NOMO-1 treated with DMSO at 0.1 percent for 48 hours (cell line): ENCODE measurements at regions not wholly inside any gene's neighbourhood (a gene's known extent, or its start where the extent isn't known, plus 50 kb on each side); places are given as distances from the start of the nearest gene placed in this dataset.

Experiments
- DNase-seq: peaks from one replicate; lab custom pipeline; 2025; ENCODE audit not compliant: unreplicated experiment; lab: John Stamatoyannopoulos, UW

DNA sequence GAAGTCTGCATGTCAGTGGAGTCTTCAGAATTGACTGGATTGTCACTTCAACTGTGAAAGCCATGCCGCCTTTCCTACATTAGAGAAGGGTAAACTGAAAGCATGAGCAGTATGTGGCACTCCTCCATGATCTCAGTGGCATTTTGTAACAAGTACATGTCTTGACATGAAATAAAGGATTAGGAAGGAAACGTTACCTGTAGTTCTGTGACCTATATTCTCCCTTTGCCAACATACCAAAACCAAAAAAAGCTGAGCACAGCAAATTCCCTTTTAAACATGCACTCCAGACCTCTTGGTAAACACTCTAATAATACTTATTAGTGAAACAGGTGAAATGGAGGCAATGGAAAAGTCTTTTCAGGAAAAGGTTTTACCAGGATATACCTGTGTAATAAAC is 344.2 kb downstream of the GRIA2 start:
- no peak for DNase-seq

DNA sequence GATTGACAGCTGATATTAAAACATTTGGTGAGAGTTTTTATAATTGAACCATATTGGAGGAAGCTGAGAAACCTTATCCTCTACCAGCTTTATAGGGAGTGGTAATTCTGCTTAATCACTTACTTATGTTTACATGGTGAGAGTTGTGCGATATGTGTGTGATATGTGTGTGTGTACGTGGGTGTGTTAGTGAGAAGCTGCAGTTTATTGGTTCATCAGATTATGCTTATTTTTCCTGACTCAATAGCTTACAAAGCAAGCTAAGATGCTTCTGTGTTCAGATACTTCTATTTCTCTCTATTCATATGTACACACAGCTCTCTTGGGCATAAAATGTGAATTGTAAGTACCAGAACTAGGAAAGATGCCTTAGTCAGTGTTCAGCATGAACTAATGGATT is 343.7 kb downstream of the GRIA2 start:
- no peak for DNase-seq

DNA sequence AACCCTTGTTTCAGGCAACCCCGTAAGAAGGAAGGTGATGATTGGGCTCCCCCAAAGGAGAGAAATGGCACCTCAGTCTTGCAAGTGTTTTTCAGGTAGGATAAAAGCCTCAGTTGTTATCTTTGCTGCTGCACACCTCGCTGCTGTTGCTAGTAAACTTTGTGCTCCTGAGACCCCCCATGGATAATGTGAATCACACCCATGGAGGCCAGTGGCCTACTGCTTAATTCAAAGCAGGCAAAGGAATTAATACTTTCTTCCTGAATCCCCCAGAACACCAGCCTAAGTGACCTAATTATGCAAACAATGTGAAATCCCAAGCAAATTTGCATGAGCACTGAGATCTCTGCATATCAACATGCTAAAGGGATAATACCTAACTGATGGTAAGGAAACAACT is 337.5 kb downstream of the GRIA2 start:
- no peak for DNase-seq

DNA sequence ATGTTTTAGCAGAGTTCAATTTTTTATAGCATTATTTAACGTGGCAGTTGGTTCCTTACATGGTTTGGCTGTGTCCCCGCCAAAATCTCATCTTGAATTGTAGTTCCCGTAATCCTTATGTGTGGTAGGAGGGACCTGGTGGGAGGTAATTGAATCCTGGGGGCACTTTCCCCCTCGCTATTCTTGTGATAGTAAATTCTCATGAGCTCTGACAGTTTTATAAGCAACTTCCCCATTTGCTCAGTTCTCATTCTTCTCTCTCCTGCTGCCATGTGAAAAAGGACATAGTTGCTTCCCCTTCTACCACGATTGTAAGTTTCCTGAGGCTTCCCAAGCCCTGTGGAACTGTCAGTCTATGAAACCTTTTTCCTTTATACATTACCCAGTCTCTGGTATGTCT is 329.5 kb downstream of the GRIA2 start:
- DNase-seq = no peak

DNA sequence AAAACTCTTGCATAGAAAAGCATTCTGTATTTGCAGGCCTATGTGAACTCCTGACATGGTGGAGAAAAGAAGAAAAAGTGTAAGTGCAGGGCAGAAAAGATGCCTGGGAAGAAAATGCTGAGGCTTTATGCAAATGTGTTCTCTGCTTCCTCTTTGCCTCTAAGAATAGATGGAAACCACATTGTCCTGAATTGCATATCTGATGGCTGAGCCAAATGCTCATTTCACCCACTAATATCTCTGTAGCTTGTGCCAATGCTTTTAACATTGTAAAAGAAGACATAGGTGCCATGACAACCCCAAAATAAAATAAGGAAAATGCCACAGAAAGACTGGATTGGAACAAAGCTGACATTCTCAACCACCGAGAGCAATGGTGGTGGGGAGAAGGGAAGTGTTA is 307.4 kb downstream of the GRIA2 start:
- DNase-seq = no peak

DNA sequence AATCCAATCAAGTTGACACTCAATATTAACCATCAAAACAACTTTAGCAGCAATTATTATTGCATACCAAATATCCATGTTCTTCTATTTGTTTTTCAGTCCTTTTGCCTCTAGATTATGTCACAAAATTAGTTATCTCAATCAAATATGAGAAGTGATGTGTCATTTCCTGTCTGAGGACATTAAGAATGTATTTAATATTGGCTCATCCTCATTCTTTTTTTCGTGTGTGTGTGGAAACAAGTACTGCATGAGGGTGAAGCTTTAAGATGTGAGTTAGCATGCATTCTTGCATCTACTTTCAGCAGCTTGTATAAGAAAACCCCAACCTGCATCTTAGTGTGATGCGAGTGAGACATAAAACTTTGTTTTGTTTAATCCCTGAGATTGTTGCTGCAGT is 301.4 kb downstream of the GRIA2 start:
- no peak for DNase-seq

DNA sequence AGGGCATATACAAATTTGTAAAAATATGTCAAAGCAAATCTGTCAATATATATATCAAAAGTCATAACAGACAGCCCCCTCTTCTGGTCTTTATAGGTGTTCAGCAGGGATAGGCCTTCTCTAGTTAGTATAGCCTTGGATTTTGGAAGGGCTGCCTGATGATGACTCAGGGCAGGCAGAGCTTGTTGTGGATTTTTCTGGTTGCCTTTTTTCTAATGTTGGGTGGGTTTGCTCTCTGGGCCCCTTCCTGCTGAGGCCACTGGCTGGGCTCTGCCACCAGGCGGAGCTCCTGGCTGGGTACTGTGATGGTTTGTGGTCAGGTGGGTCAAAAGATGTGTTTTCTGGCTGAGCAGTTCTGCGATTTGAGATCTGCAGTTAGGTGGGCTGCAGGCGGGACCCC is 294.2 kb downstream of the GRIA2 start:
- no peak for DNase-seq

DNA sequence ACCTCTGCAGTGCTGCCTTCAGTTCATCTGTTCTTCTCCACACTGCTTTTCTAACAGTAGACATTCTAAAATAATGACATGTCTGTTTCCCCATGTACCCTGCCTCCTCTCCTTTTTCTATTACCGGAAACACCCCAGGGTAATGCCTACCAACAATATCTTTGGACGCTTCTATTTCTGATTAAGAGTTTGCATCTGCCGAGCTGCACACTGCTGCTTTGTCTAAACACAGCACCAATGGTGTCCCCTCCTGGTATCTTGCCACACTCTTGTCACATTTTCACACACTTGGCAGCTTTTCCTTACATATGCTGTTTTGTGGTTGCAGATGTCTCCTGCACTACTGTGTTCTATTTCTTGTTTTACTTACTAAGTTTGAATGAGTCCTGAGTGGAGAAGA is 288.8 kb downstream of the GRIA2 start:
- no peak for DNase-seq

DNA sequence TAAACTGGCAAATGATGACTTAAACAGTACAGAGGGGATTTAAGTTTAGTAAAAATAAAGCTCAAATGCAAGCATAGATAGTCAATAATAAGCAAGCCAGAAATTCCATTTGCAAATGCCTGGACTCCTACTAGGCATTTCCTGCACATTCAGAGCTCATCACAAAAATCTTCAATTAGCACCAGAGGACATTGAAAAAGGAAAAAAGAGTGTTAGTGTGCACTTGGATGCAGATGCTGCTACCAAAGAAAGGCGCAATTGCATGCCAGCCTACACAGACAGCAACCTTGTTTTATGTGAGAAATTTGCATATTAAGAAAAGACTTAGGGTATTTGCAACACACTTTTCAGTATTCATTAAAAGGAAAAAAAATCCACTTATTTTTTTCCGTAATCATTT is 282.1 kb downstream of the GRIA2 start:
- DNase-seq = no peak

DNA sequence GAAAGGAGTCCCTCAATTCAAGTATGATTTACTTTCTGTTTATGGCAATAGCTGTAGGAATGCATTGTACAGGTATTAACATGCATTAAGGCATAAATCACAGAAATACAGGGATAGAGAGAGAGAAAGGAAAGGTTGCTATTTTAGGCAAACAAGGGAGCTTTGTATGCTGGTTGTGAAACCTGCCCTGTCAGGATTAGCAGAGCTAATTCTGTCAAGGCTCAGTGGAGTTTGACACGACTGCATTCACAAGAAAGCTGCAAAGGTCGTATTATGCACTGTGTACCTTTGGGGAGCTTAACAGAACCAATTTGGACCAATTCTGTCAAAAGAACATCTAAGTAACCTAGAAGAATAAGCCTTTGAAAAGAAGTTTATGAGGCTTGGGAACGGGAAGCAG is 239.3 kb downstream of the GRIA2 start:
- no peak for DNase-seq

DNA sequence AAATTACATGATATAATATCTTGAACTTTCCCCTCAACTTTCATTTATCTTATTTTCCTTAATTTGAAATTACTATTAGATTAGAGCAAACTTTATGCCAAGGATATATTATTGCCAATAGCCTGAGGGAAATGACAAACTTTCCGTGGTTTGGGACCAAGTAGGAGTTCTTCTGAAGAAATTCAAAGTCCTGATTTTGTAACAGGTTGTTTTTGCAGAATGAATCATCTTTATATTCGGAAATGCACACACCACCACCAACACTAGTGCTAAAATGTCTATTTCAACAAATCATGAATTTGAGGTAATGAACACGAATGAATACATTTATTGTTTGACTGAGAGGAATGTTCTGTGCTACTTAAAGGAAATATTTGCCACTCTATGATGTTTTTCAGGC is 226.7 kb downstream of the GRIA2 start:
- no peak for DNase-seq

DNA sequence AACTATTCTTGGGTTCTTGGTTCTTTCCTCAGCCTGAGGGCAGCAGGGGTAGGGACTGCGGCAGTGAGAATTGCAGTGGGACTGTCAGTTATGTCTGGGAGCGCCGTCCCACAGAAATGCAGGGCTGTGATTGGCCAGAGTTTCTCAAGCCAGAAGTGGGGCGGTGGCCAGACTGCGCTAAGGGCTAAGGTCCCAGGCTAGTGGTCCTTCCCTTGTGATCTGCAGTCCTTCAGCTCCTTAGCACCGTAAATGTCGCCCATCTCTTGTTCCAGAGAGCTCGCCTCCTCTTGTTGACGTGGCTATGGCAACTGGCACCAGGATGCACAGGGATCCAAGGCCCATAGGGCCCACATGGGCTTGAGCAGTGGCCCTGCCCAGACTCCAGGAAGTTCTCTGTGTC is 223.5 kb downstream of the GRIA2 start:
- no peak for DNase-seq

DNA sequence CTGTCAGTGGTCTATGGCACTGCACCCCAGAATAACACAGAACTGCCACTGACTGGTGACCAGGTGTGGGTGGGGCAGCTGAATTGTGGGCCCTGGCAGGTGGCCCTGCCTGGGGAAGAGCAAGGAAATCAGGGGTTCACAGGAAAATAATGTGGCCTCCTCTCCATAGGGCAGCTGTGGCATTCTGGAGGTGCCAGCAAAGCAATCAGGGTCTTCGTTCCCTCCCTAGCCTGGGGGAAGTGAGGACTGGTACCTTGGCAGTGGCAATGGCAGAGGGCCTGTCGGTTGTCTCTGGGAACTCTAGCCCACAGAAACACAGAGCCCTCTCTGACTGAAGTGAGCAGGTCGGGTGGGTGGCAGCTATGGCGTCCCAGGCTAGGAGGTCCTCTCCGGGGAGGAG is 223.0 kb downstream of the GRIA2 start:
- DNase-seq = no peak

DNA sequence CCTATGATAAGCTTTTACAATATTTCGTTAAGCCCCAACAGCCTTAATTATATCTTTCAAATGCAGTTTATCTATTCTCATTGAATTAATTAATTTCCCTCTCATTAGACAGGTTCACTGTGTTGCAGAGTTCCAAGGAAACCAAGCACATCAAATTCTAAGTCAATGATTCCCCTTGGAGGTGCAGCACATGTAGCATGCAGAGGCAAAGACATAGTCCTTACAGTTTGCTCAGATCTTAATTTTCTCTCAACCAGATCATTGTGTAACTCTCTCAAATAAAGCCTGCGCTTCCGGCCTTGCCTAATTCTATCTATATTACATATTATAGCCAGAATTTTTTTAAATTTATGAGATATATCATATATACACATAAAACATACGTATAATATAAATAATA is 205.4 kb downstream of the GRIA2 start:
- no peak for DNase-seq

DNA sequence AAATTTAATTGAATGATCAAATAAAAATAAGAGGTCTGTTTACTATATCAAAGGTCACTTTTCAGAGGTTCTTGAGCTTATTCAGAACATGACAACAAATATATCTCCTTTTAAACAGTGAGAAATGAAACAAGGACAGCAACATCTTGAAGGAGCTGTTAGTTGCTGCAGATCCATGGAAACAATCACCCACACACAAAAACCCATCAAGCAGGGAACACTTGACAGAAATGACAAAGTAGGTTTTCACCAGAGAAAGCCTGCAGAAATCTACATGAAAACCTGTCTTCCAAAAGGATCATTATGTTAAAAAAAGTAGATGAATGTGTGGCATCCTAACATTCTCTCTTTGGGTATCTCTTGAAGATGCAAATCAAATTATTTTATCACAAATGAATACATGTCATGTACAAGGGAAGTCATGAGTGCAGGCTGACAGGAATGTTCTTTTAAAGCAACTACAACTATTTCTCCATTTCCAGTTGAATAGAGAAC is 203.0 kb downstream of the GRIA2 start:
- no peak for DNase-seq

DNA sequence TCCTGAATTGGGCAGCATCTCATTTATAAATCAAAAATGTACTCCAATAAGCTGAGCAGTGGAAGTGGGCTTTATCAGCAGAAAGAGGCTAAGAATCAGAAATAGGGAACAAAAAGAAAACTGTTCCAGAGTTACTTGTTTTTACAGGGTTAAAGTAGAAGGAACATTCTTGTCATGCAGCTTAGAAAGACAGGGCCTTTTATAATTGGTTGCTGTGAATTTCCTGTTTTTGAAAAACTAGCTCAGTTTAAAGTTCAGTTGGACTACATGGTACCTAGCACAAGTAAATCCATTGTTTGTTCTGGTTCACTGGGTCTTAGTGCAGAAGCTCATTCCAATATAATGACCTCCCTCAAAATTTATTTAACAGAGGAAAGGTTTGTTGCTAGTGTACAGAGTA is 200.8 kb downstream of the GRIA2 start:
- DNase-seq = no peak
